Femur (tissue), 1 donor: ENCODE measurements at regions not wholly inside any gene's neighbourhood (a gene's known extent, or its start where the extent isn't known, plus 50 kb on each side); places are given as distances from the start of the nearest gene placed in this dataset.
"Not testable (repeated sequence)": the region's sequence is repeated elsewhere in the genome, so short reads cannot be mapped to it uniquely, and the experiment has no call there.

Source experiments
- DNase-seq: peaks from one replicate; pipeline ENCODE4 v3.0.0-alpha.2; 2017

- no peak for DNase-seq
These were observed 53.0 kb downstream of the ACTBL2 start for GRCh38 chr5:57429513-57430120.

GRCh38 chr5:57429021-57429420, 53.6 kb downstream of the ACTBL2 start:
- not testable (repeated sequence) for DNase-seq

DNA sequence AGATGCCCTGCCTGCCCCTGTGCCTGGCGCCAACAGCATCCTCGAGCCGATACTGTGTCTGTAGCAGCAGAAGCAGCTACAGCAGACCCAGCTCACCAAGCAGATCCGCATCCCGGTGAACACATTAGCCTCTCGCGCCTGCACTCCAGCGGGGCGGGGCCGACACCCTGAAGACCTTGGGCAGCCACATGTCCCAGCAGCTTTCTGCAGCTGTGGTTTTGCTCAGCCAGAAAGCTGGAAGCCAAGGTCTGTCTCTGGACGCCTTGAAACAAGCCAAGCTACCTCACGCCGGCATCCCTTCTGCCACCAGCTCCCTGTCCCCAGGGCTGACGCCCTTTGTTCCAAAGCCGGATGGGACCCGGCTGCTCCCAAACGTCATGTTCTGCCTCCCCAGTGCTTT, 59.6 kb downstream of the ACTBL2 start:
- no peak for DNase-seq

DNA sequence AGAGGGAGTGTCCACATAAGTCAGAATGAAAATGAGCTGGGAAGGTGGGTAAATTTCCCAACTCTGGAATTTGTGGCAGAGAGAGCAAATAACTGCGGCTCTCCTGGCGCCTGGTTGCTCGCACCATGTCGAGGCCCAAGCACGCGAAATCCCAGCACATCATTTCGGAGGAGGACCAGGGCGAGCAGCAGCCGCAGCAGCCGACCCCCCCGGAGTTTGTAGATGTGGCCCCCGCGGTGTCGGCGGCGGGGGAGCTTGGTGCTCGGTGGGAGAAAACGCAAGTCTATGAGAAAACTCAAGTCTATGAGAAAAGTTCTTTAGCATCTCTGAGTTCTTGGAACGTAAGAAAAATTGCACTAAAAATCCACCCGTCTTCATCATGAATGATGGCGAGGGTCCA, 60.3 kb downstream of the ACTBL2 start:
- DNase-seq = no peak

DNA sequence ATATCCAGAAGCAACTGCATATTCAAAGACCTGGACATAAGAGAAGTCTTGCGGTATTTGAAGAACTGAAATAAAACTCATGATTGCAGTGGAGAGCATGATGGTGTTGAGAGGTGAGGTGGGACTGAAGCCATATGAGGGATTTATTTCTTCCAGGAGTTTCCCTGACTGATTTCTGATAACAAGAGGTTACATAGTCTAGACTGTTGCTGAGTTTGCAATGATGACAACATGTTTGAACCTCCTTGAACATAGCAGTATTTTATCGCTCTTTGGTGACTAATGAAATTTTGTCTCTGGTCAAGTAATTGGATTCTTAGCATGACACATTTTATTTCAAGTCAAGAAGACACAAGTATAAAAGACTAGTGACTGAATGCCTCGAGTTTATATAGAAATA, 61.8 kb downstream of the ACTBL2 start:
- no peak for DNase-seq

- no peak for DNase-seq
These were observed 64.6 kb downstream of the ACTBL2 start for GRCh38 chr5:57417971-57418370.

DNA sequence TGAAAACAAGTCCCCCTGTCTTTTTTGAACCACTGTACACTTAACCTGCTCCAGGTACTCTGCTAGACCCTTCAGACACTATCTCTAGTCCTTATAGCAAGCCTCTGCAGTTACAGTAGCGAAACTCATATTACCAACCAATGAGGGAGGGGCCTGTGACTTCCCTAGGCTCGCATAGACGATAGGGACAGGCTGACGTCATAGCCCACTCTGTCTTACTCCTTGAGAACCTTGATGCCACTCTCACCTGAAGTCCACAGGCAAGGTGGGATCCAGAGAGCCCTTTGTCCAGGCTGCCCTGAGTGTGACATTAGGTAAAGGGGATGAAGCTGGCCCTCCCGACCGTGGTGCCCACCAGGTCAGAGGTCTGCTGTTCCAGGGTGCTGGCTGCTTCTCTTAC, 65.3 kb downstream of the ACTBL2 start:
- no peak for DNase-seq

GRCh38 chr5:57416278-57416994, 66.2 kb downstream of the ACTBL2 start:
- no peak for DNase-seq

DNA sequence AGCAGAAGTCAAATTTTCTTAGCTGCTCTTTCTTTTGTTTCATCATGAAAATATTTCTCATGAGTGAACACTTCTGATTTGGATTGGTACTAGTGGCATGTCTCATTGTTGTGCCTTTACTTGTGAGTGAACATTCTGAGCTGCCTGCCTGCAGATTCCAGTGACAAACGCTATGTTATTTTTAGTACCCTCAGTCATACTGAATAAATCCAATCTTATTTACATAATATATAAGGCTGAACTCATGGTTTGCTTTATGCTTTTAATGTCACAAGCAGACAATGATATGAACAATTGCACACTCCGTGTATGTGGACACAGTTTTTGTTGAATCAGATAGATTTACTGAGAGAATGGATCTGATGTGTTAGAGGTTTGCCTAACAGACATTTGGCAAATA, 67.8 kb downstream of the ACTBL2 start:
- no peak for DNase-seq

DNA sequence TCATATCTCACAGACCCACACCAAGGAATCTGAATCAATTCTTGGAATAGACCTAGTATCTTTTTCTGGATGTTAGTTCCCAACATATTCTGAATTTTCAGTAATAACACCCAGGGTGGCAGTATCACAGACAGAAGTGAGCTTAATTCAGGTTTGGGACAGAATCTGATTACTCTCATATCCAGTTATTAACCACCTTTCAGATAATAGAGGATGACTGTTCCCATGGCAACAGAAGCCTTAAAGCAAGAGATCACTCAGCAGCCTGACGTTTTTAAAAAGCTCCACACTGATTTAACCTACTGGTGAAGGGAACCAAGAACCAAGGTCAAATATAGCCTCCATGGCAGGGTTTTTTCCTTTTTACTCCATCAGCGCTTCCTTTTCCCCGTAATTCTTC, 68.4 kb downstream of the ACTBL2 start:
- DNase-seq = no peak

DNA sequence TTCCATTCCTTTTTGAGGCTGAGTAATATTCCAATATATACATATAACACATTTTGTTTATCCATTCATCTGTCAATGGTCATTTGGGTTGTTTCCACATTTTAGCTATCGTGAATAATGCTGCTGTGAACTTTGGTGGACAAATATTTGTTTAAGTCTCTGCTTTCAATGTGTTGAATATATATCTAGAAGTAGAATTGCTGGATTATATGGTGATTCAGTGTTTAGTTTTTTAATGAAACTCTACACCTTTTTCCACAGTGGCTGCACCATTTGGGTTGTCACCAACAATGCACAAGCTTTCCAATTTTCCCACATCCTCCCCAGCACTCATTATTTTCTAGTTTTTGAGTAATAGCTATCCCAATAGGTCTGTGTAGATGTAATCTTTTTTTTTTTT, 69.5 kb downstream of the ACTBL2 start:
- DNase-seq = no peak

DNA sequence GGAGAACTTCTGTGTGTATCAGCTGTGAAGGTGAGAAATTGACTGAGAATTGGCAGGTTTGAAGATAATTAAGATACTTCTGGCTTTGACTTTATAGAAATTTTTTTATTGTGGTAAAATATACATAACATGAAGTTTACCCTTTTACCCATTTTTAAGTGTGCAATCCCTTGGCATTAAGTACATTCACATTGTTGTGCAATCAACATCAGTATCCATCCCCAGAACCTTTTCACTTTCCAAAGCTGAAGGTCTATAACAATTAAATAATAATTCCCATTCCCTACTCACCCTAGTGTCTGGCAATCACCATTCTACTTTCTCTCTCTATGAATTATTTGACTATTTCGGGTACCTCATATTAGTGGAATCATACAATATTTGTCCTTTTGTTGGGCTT, 69.9 kb downstream of the ACTBL2 start:
- DNase-seq = no peak

DNA sequence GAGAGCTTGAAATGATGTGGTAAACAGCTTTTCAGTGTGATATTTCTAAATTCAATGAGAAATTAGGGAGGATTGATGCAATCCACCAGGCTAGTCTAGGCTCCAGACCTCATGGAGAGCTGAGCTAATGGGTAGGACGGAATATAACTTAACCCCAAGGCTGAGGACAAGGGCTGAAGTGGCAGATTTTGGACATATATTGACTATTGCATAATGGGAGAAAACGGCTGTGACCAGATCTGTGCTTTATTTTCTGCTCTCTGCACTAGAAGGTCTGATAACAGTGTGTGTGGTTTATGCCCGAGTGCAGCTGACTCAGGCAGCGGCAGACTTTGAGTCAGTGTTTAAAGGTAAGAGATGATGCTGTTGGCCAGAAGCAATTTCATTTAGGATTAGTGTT, 70.6 kb downstream of the ACTBL2 start:
- no peak for DNase-seq

DNA sequence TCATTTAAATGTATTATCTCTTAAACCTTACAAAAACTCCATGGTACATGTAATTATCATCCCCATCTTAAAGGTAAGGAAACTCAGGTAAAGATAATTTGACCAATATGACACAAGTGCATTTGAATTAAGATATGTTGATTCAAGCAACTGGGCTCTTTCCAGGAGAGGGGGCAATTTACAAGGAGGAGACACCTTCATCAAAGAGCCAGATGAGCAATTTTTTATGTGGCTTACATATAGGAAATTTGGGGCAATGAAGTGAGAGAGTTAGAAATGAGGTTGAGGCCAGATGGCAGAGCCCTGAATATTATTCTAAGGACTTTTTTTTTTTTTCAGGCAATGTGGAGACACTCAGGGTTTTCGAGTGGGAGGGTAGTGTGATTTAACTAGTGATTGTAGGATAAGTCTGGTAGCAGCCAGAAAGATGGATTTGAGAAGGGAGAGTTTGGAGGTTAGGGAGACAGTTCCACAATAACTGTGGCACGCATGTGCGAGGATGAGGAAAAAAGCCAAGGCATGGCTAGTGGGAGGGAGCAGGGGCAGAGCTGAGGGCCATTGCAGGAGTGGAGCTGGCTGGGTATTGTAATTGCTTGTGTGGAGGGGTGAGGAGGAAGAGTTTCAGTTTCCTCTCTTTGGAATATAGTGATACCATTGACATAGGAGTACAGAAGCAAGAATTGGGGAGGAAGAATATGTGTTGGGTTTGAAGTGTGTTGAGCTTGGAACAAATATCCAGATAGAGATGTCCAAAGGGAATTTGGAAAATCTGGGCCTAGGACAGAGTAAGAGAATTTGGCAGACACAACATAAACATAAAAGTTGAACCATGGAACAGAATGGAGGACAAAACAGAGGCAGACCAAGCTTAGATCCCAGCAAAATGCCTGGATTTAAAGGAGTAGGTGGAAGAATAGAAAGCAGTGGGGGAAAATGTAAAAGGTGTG, 72.0 kb downstream of the ACTBL2 start:
- no peak for DNase-seq

DNA sequence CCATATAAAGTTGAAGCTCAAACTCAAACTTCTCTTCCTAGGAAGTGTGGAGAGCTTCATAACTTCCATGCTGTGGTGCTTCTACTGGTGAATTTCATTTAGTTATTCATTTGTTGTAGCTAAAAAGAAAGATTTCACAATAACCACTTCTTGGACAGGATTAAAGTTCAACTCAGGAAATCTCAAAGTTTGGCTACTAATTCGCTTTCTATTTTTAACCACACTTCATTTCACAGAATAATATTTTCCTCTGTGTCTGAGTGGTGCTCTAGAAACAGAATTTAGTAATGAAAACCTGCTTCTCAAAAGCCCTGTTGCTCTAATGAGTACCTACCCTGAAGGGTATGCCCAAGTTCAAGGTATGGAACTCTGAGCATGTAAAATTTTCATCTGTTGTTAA, 73.9 kb downstream of the ACTBL2 start:
- DNase-seq = no peak

- no peak for DNase-seq
These were observed 74.3 kb downstream of the ACTBL2 start for GRCh38 chr5:57408285-57408684.

- no peak for DNase-seq
These were observed 75.2 kb downstream of the ACTBL2 start for GRCh38 chr5:57407391-57407790.

DNA sequence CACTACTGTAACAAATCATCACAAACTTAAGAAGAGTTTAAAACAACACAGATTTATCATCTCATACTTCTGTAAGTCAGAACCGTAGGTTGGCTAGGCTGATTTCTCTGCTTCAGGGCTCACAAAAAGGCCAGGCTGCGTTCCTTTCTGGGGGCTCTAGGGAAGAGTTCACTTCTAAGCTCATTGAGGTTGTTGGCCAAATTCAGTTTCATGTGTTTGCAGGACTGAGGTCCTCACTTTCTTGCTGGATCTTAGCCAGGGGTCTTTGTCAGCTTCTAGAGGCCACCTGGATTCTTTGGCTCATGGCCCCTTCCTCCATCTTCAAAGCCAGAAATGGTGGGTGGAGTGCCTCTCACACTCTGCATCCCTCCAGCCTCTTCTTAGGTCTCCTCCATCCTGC, 76.0 kb downstream of the ACTBL2 start:
- peak; percentile 37 for DNase-seq

- DNase-seq = no peak
These were observed 76.6 kb downstream of the ACTBL2 start for GRCh38 chr5:57405984-57406383.

GRCh38 chr5:57402761-57403160, 79.8 kb downstream of the ACTBL2 start:
- no peak for DNase-seq

DNA sequence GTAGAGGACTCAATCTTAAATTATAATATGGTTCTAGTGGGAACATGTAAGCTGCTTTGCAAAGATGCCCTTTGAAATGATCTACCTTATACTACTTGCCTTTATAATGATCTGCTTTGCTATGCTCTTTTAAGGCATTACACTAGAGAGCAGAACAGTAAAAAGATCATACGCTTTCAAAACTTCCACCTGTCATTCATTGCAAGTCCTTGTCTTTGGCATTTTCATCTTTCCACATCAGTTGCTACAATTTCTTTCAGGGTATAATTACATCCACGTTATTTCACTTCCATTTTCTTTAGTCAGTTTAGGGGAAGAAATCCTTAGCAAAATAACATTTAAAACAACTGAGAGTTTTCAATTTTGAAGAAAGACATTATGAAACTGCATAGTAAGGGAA, 80.3 kb downstream of the ACTBL2 start:
- no peak for DNase-seq

DNA sequence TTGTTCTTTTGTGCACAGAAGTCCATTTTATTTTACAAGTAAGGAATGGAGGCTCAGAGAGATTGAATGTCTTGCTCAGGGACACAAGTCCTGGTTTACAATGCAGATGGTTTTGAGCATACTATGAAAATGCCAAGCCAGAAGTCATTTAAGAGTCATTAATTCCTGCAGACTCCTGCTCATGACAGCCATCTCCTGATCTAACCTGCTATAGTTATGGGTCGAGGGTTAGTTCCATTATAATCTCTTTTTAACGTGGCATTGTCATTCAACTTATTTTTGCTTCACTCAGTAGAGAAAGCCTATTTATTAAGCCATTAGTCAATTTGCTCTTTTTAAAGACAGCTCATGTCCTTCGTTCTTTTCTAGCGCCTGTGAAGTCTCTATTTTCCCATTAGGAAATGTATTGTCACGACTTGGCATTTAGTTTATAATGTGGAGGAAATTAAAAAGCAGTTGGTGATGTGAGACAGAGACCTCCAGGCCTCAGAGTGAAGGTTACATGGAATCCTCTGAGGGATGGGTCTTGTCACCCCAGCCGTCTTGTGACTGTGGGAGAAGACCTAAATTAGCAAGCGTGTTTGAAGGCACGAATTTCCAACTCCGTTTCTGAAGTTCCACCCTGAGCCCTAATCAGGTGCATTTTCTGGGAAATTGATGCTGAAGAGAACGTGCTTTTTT, 84.1 kb downstream of the ACTBL2 start:
- DNase-seq = no peak

- no peak for DNase-seq
These were observed 85.9 kb downstream of the ACTBL2 start for GRCh38 chr5:57396701-57397100.
